ENCODE measurements at regions not wholly inside any gene's neighbourhood (a gene's known extent, or its start where the extent isn't known, plus 50 kb on each side); places are given as distances from the start of the nearest gene placed in this dataset.
"Not testable (repeated sequence)": the region's sequence is repeated elsewhere in the genome, so short reads cannot be mapped to it uniquely, and the experiment has no call there.

DNA sequence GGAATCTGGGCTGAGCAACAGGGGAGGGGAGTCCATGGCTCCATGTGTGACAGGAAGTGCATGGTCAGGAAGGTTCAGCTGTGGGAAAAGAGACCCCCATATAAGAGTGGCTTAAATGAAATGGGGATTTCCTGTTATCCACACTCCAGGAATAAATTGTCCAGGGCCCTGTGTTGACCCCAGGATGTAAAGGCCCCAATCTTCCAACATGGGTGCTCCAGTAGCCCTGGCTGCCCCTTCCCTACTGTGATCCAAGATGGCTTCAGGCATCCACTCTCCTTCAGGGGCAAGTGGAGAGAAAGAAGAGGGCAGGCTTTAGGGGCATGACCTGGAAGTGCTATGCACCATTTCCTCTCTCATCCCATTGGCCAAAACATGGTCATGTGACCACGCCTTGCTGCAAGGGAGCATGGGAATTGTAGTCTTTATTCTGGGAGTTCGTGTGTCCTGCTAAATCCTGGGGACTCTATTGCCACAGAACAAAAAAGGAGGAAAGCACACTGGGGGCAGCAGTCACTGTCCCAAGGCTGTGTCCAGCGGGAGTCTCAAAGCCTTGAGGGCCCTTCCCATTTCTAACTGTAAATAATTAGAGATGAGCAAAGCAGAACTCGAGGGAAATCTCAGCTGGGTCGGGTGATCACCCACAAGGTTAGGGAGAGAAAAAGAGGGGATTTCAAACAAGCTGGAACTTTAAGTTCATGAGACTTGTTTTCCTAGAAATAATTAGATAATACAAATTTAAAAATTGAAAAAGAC is 289.2 kb downstream of the ADGRD1 start:
- intact Hi-C loops (cut with DNase I) = no loop called here

DNA sequence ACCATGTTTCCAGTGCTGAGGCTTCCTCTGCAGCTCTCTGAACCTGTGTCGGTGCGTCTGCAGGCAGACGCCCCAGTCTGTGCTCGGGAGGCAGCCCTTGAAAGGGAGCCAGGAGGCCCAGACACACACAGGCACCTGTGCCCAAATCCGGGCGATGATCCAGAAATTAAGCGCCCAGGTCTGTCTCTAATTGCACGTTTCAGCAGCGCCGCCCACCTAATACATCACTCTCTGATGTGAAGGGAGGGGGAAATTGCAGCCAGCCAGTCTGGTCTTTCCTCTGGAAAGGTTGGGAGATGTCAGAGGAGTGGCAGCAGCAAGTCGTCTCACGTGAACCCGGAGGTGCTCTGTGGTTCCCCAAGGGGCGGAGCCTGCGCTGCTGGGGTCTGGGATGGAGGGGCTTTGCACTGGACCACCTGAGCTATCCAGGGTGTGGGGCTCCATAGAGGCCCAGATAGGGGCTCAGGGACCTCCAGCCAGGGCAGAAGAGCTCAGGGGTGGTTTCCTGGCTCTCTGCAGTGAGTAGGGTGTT is 290.5 kb downstream of the ADGRD1 start:
- not testable (repeated sequence) for DNase-seq (ENCODE audit: low spot score)

More for the DNA sequence above, 289.2 kb downstream of the ADGRD1 start:
- no peak for DNase-seq (ENCODE audit: low spot score)

GRCh38 chr12:131245161-131245560 is 291.5 kb downstream of the ADGRD1 start:
- DNase-seq (ENCODE audit: low spot score); intact Hi-C loops (cut with DNase I): not testable (repeated sequence)

More for the DNA sequence above, 290.5 kb downstream of the ADGRD1 start:
- intact Hi-C loops (cut with DNase I) = not testable (repeated sequence)

GRCh38 chr12:131245564-131246355 is 292.1 kb downstream of the ADGRD1 start:
- DNase-seq (ENCODE audit: low spot score) = no peak
- intact Hi-C loops (cut with DNase I) = no loop called here

GRCh38 chr12:131247026-131247725 is 293.5 kb downstream of the ADGRD1 start:
- DNase-seq (ENCODE audit: low spot score) = peak; percentile 45
- intact Hi-C loops (cut with DNase I) = not testable (repeated sequence)

GRCh38 chr12:131247875-131248274 is 294.2 kb downstream of the ADGRD1 start:
- intact Hi-C loops (cut with DNase I); DNase-seq (ENCODE audit: low spot score): not testable (repeated sequence)

GRCh38 chr12:131249246-131250027 is 295.7 kb downstream of the ADGRD1 start:
- DNase-seq (ENCODE audit: low spot score) = no peak
- intact Hi-C loops (cut with DNase I) = no loop called here

- intact Hi-C loops (cut with DNase I) = no loop called here
- DNase-seq (ENCODE audit: low spot score) = no peak
Observed at GRCh38 chr12:131250028-131250950, 296.6 kb downstream of the ADGRD1 start.

DNA sequence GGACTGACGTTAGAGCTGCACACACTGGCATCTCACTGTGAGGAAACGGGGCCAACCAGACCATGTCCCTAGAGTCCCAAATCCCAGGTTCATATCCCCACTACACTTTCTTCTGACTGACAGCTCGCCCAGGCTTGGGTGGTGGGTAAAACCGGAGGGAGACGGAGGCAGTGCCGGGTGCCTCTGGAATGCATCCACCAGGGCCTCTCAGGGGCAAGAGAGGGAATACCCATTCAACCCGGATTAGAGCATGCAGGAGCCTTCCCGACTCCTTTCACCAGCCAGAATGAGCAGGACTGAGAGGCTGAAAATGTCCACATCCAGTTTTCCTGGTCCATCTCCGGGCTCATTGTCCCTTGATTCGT is 297.2 kb downstream of the ADGRD1 start:
- DNase-seq (ENCODE audit: low spot score) = no peak
- intact Hi-C loops (cut with DNase I) = no loop called here

DNA sequence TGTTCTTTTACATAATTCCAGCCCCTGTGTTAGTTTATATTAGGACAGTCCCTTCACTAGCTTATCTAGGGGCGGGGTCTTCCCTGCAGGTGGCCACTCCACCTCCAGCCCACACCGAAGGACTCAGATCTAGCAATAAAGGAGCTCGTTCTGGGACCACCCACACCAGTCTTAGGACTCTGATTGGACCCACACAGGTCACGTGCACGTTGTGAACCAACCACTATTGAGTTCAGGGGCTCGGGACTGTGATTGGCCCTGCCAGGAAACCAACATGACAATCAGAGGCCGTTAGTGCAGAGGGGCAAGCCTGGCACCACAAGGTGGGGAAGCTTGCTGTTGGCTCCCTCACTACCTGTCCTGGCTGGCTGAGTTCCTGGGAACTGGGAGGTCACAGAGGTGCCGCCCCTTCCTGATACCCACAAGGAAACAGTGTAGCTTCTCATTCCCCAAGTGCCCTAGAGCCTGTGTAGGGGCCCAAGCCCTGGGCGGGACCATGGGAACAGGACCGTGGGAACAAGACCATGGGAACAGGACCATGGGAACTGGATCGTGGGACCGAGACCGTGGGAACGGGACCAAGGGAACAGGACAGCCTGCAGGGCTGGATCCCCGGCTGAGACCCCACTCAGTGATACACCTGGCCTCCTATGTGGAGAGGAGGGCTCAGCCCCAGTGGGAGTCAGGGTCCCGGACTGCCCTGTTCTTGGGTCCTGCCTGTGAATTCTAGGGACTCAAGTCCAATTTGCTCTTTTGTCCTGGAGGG is 297.8 kb downstream of the ADGRD1 start:
- intact Hi-C loops (cut with DNase I) = no loop called here
- DNase-seq (ENCODE audit: low spot score) = no peak

GRCh38 chr12:131253376-131254026 is 299.8 kb downstream of the ADGRD1 start:
- DNase-seq (ENCODE audit: low spot score) = no peak
- intact Hi-C loops (cut with DNase I) = no loop called here

GRCh38 chr12:131254374-131254773 is 300.7 kb downstream of the ADGRD1 start:
- DNase-seq (ENCODE audit: low spot score) = no peak
- intact Hi-C loops (cut with DNase I) = no loop called here

- DNase-seq (ENCODE audit: low spot score) = no peak
- intact Hi-C loops (cut with DNase I) = no loop called here
Observed at GRCh38 chr12:131258398-131258797, 304.7 kb downstream of the ADGRD1 start.

DNA sequence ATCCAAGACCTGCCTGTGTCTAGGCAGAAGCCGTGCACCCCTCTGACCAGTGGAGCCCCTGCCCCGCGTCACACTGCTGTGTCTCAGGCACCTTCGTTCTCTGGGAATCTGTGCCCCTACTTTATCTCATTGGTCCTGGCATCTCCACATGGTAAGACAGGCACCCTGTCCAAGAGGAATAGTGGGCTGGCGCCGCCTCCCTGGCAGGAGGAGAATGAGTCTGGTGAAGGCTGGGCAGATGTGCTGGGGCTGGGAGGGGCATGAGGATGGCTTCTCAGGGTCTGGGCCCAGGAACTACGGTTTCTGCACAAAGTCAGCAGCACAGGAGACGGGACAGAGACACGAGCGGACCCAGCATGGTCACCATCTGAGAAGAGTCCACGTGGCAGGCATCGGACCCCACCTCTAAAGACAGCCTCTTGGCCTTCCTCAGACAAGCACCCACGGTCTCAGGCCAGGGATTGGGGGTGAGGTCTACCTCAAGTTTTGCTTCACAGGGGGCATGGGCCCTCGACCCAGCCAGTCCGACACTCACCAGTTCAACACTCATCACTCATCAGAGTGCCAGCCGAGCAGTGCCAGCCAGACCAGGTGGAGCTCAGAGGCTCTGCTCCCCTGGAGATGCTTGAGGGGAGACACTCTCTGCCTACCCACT is 306.7 kb downstream of the ADGRD1 start:
- intact Hi-C loops (cut with DNase I) = no loop called here
- peak; percentile 48 for DNase-seq (ENCODE audit: low spot score)

GRCh38 chr12:131260954-131261353 is 307.2 kb downstream of the ADGRD1 start:
- intact Hi-C loops (cut with DNase I) = no loop called here
- no peak for DNase-seq (ENCODE audit: low spot score)

DNA sequence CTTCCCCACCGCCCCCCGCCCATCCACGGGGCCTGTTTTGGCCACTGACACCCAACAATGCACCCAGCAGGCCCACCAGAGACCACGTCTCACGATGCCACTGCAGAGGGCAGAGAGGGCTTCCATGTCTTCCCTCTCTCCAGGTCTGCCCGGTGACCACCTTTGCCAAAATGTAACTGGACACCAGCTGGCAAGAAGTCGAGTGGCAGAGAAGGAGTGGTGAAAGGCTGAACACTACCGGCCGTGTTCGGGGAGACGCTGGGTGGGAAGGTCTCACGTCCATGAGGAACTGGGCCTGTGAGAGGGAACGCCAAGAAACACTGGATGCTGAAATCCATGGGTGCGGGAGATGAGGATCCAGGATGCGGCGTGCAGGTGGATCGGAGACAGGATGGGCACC is 308.2 kb downstream of the ADGRD1 start:
- intact Hi-C loops (cut with DNase I) = no loop called here
- DNase-seq (ENCODE audit: low spot score) = no peak

Data from posterior vena cava (tissue), 2 donors.